Smooth muscle cell (in vitro differentiated cells): ENCODE measurements at regions not wholly inside any gene's neighbourhood (a gene's known extent, or its start where the extent isn't known, plus 50 kb on each side); places are given as distances from the start of the nearest gene placed in this dataset.

Source experiments
- DNase-seq: peaks from one replicate; lab custom pipeline; 2025; ENCODE audit not compliant: unreplicated experiment; lab: John Stamatoyannopoulos, UW
- H2AFZ ChIP-seq: fragments of 200-600 bp; sonication (generic); 2 replicates; pipeline ENCODE4 v1.6.0; 2016; ENCODE audit warnings: antibody characterized with exemption, low read depth, mild to moderate bottlenecking
- H3F3A ChIP-seq: fragments of 200-600 bp; sonication (generic); 2 replicates; pipeline ENCODE4 v1.6.0; 2017; ENCODE audit warnings: antibody characterized with exemption, low read depth
- H3K27ac ChIP-seq: fragments of 200-600 bp; sonication (generic); 2 replicates; pipeline ENCODE4 v1.5.1; 2016; ENCODE audit warnings: low read depth, mild to moderate bottlenecking
- H3K27me3 ChIP-seq: fragments of 200-600 bp; sonication (generic); 2 replicates; pipeline ENCODE4 v1.6.1; 2016; ENCODE audit warnings: low read depth, mild to moderate bottlenecking
- H3K36me3 ChIP-seq: fragments of 200-600 bp; sonication (generic); 2 replicates; pipeline ENCODE4 v1.5.1; 2016; ENCODE audit warnings: low read depth
- H3K4me1 ChIP-seq: fragments of 200-600 bp; sonication (generic); 2 replicates; pipeline ENCODE4 v1.5.1; 2016; ENCODE audit warnings: low read depth
- H3K4me2 ChIP-seq: fragments of 200-600 bp; sonication (generic); 2 replicates; pipeline ENCODE4 v1.6.0; 2016; ENCODE audit warnings: mild to moderate bottlenecking
- H3K4me3 ChIP-seq: fragments of 200-600 bp; sonication (generic); 2 replicates; pipeline ENCODE4 v1.5.1; 2016; ENCODE audit warnings: mild to moderate bottlenecking
- H3K79me2 ChIP-seq: fragments of 200-600 bp; sonication (generic); 2 replicates; pipeline ENCODE4 v1.6.0; 2016; ENCODE audit warnings: low read depth, mild to moderate bottlenecking
- H3K9ac ChIP-seq: fragments of 200-600 bp; sonication (generic); 2 replicates; pipeline ENCODE4 v1.6.0; 2016; ENCODE audit warnings: low read depth
- H3K9me3 ChIP-seq: fragments of 200-600 bp; sonication (generic); replicated peaks from 2 replicates; pipeline ENCODE4 v1.5.1; 2016; ENCODE audit warnings: low read depth
- H4K20me1 ChIP-seq: fragments of 200-600 bp; sonication (generic); 2 replicates; pipeline ENCODE4 v1.6.0; 2016; ENCODE audit warnings: low read depth
- CTCF ChIP-seq: fragments of 200-600 bp; sonication (generic); IDR thresholded peaks from 2 replicates; pipeline ENCODE4 v1.5.1; 2017; ENCODE audit warnings: borderline replicate concordance, mild to moderate bottlenecking, antibody characterized with exemption; ENCODE audit not compliant: insufficient read depth, poor library complexity, severe bottlenecking
- WGBS: methylation state at CpG from one replicate; pipeline ENCODE4 v1.1.7; 2016; ENCODE audit warnings: low lambda C conversion rate; 5-methylcytosine and 5-hydroxymethylcytosine counted together

- no peaks in the 10 kb centered on the region for H3F3A ChIP-seq
- H2AFZ ChIP-seq, result no peak overlapping the region
- DNase-seq, result no peak
- H3K79me2 ChIP-seq, result no peaks in the 10 kb centered on the region
- no peaks in the 10 kb centered on the region for H3K9me3 ChIP-seq
- no peak overlapping the region for H3K4me3 ChIP-seq
- H3K9ac ChIP-seq, result no peak overlapping the region
- no peak overlapping the region for H3K27ac ChIP-seq
- no peaks in the 10 kb centered on the region for H3K36me3 ChIP-seq
- H3K27me3 ChIP-seq, result peaks cover 8% of the 10 kb centered on the region
- no peak overlapping the region for H3K4me2 ChIP-seq
- no peak for TF ChIP-seq CTCF
- H4K20me1 ChIP-seq, result no peaks in the 10 kb centered on the region
- H3K4me1 ChIP-seq, result no peaks in the 10 kb centered on the region
- 81% methylated on average over 12 of the region's 12 CpGs for WGBS
These were observed 145.9 kb upstream of the FHL2 start for GRCh38 chr2:105544591-105545377.

GRCh38 chr2:105541189-105542050 is 142.6 kb upstream of the FHL2 start:
- DNase-seq, result no peak
- Histone ChIP-seq H3K27me3 (peaks cover 8% of the 10 kb centered on the region), H3K36me3 (no peaks in the 10 kb centered on the region), H2AFZ (no peak overlapping the region), H4K20me1 (no peaks in the 10 kb centered on the region), H3K4me3 (no peak overlapping the region), H3K4me1 (no peaks in the 10 kb centered on the region), H3F3A (no peaks in the 10 kb centered on the region), H3K9me3 (no peaks in the 10 kb centered on the region), H3K27ac (no peak overlapping the region), H3K9ac (no peak overlapping the region), H3K79me2 (no peaks in the 10 kb centered on the region), H3K4me2 (no peak overlapping the region)
- 74% methylated on average over 13 of the region's 13 CpGs for WGBS
- no peak for TF ChIP-seq CTCF

GRCh38 chr2:105540642-105541041 is 141.8 kb upstream of the FHL2 start:
- no peaks in the 10 kb centered on the region for H3K36me3 ChIP-seq
- no peaks in the 10 kb centered on the region for H3F3A ChIP-seq
- no peak overlapping the region for H2AFZ ChIP-seq
- no peaks in the 10 kb centered on the region for H3K9me3 ChIP-seq
- no peak overlapping the region for H3K27ac ChIP-seq
- no peaks in the 10 kb centered on the region for H4K20me1 ChIP-seq
- H3K79me2 ChIP-seq, result no peaks in the 10 kb centered on the region
- whole genome bisulfite sequencing, result 29% methylated on average over 2 of the region's 2 CpGs
- DNase-seq, result no peak
- TF ChIP-seq CTCF, result no peak
- no peaks in the 10 kb centered on the region for H3K4me1 ChIP-seq
- H3K4me3 ChIP-seq, result no peak overlapping the region
- peaks cover 8% of the 10 kb centered on the region for H3K27me3 ChIP-seq
- H3K4me2 ChIP-seq, result no peak overlapping the region
- H3K9ac ChIP-seq, result no peak overlapping the region
